HepG2 (cell line): ENCODE measurements at regions not wholly inside any gene's neighbourhood (a gene's known extent, or its start where the extent isn't known, plus 50 kb on each side); places are given as distances from the start of the nearest gene placed in this dataset.

Source experiments
- ATAC-seq: fragments of 200-7000 bp; cut with Tn5 transposase; 3 replicates; pipeline ENCODE4 v1.9.1; 2020; ENCODE audit warnings: mild to moderate bottlenecking, moderate library complexity
- BruUV-seq: library from RNA; stranded (reverse); fragments of 400-500 nt; replicated peaks from 2 replicates; lab custom pipeline; 2021; lab: Mats Ljungman, UMichigan
- CTCF ChIA-PET: fragments of 300-600 bp; formaldehyde crosslinking; extraction: SDS; loops from one replicate; lab custom pipeline; 2021; ENCODE audit warnings: low total read pairs, inconsistent platforms, low intra/inter-chr PET ratio; lab: Yijun Ruan, JAX
- POLR2A ChIA-PET: fragments of 350-600 bp; sonication (Branson Sonifier 250); formaldehyde crosslinking; loops from one replicate; lab custom pipeline; 2020; ENCODE audit warnings: antibody characterized with exemption, inconsistent platforms; lab: Yijun Ruan, JAX
- DNase-seq: peaks from one replicate; pipeline ENCODE4 v3.0.0-alpha.2; 2015; ENCODE audit warnings: low spot score
- FAIRE-seq: peaks from 3 replicates; lab custom pipeline; 2011; peaks lifted over from hg19 to GRCh38; lab: Jason Lieb, UNC
- H2AFZ ChIP-seq: one replicate; pipeline ENCODE4 v1.6.1; 2011; ENCODE audit warnings: low read length, inconsistent platforms
- H3K27ac ChIP-seq: fragments of 300-600 bp; 3 replicates; pipeline ENCODE4 v1.8.0; 2011; ENCODE audit warnings: mixed run types, mild to moderate bottlenecking, mixed read lengths, low read length, inconsistent platforms; ENCODE audit not compliant: insufficient read depth; ENCODE audit errors: extremely low read length
- H3K27me3 ChIP-seq, 2 experiments: fragments of 200-600 bp in 1 of 2; 2 replicates in 1 of 2; 3 replicates in 1 of 2; pipeline versions ENCODE4 v1.6.0 to v1.8.0; 2011; ENCODE audit warnings: low read length in 2 of 2, mild to moderate bottlenecking in 2 of 2, moderate library complexity in 2 of 2, inconsistent platforms in 1 of 2; ENCODE audit not compliant: insufficient read depth in 2 of 2, control insufficient read depth in 1 of 2
- H3K36me3 ChIP-seq, 2 experiments: fragments of 200-600 bp in 1 of 2; replicated peaks in 1 of 2; 2 replicates in 1 of 2; 3 replicates in 1 of 2; pipeline versions ENCODE4 v1.5.1 to v1.8.0; 2011; ENCODE audit warnings: low read length in 2 of 2, inconsistent platforms in 1 of 2; ENCODE audit not compliant: insufficient read depth in 2 of 2, control insufficient read depth in 1 of 2
- H3K4me1 ChIP-seq: 2 replicates; pipeline ENCODE4 v1.5.1; 2012; ENCODE audit warnings: low read length, inconsistent platforms; ENCODE audit not compliant: insufficient read depth
- H3K4me2 ChIP-seq: 2 replicates; pipeline ENCODE4 v1.6.0; 2011; ENCODE audit warnings: low read depth, low read length, inconsistent platforms
- H3K4me3 ChIP-seq, 3 experiments: fragments of 200-600 bp in 1 of 3; sonication (generic), shearing (Covaris generic) in 1 of 3; replicated peaks in 1 of 3; 2 replicates each; pipeline ENCODE4 v1.5.1; 2011 to 2016; ENCODE audit warnings: low read length in 3 of 3, inconsistent platforms in 2 of 3, low read depth in 2 of 3, mild to moderate bottlenecking in 2 of 3, control low read depth in 1 of 3, mixed read lengths in 1 of 3; ENCODE audit not compliant: insufficient read depth in 1 of 3
- H3K79me2 ChIP-seq: one replicate; pipeline ENCODE4 v1.6.1; 2011; ENCODE audit warnings: low read length, inconsistent platforms; ENCODE audit not compliant: insufficient read depth
- H3K9ac ChIP-seq: 2 replicates; pipeline ENCODE4 v1.6.0; 2011; ENCODE audit warnings: mild to moderate bottlenecking, low read depth, low read length, inconsistent platforms; ENCODE audit not compliant: insufficient read depth
- H3K9me3 ChIP-seq: 2 replicates; pipeline ENCODE4 v1.5.1; 2012; ENCODE audit warnings: mild to moderate bottlenecking, low read length
- H4K20me1 ChIP-seq: 2 replicates; pipeline ENCODE4 v1.6.0; 2011; ENCODE audit warnings: inconsistent platforms, mild to moderate bottlenecking, low read length, moderate library complexity; ENCODE audit not compliant: insufficient read depth
- CBX1 ChIP-seq: IDR thresholded peaks from one replicate; pipeline ENCODE4 v1.6.1; 2016; ENCODE audit warnings: antibody characterized with exemption, low read depth
- FOXJ3 ChIP-seq: sonication (generic); formaldehyde crosslinking; IDR thresholded peaks from 2 replicates; pipeline ENCODE4 v1.4.0; 2020; ENCODE audit warnings: missing genetic modification reagents, mild to moderate bottlenecking, borderline replicate concordance
- KAT2B ChIP-seq: fragments of 150-350 bp; IDR thresholded peaks from 2 replicates; pipeline ENCODE4 v1.6.1; 2014; ENCODE audit warnings: low read depth, low read length, borderline replicate concordance
- KMT2A ChIP-seq: sonication (generic); formaldehyde crosslinking; IDR thresholded peaks from 2 replicates; pipeline ENCODE4 v1.4.0; 2020; ENCODE audit warnings: missing genetic modification reagents
- POGZ ChIP-seq: sonication (generic); formaldehyde crosslinking; IDR thresholded peaks from 2 replicates; pipeline ENCODE4 v1.4.0; 2020; ENCODE audit warnings: mild to moderate bottlenecking, missing genetic modification reagents
- SNAPC4 ChIP-seq: sonication (generic); formaldehyde crosslinking; IDR thresholded peaks from 2 replicates; pipeline ENCODE4 v1.4.0; 2020; ENCODE audit warnings: mild to moderate bottlenecking, missing genetic modification reagents
- TEAD2 ChIP-seq: sonication (generic); formaldehyde crosslinking; IDR thresholded peaks from 2 replicates; pipeline ENCODE4 v1.9.0; 2021; ENCODE audit warnings: missing genetic modification reagents
- U2AF2 ChIP-seq: fragments of 200-400 bp; formaldehyde crosslinking; IDR thresholded peaks from 2 replicates; pipeline ENCODE4 v1.6.1; 2017; ENCODE audit warnings: low read depth, mild to moderate bottlenecking, low read length
- ZBTB20 ChIP-seq: sonication (generic); formaldehyde crosslinking; IDR thresholded peaks from 2 replicates; pipeline ENCODE4 v1.8.1; 2023; ENCODE audit warnings: missing genetic modification reagents, low read depth, mild to moderate bottlenecking, borderline replicate concordance
- ZNF569 ChIP-seq: sonication (generic); formaldehyde crosslinking; IDR thresholded peaks from 2 replicates; pipeline ENCODE4 v1.5.0; 2020; ENCODE audit warnings: mild to moderate bottlenecking, missing genetic modification reagents, moderate library complexity, borderline replicate concordance
- WGBS: methylation state at CpG from one replicate; pipeline ENCODE4 v1.1.6; 2017; ENCODE audit warnings: low lambda C conversion rate; 5-methylcytosine and 5-hydroxymethylcytosine counted together
- in situ Hi-C: cut with HindIII; loops from 2 replicates; pipeline ENCODE4 v1.10.0; 2017; ENCODE audit warnings: low pct_unique_long_range_greater_than_20kb; ENCODE audit not compliant: extremely low pct_ligation_motif_present
- intact Hi-C: fragments of 100-400 bp; cut with micrococcal nuclease; formaldehyde crosslinking; loops from one replicate; pipeline ENCODE4 v1.10.0; 2022; ENCODE audit not compliant: unreplicated experiment
- TF ChIP-seq, protein P1 (sequence below): sonication (generic); formaldehyde crosslinking; IDR thresholded peaks from 2 replicates; pipeline ENCODE4 v1.5.1; 2020; ENCODE audit warnings: missing genetic modification reagents, mild to moderate bottlenecking, borderline replicate concordance

- Histone ChIP-seq H3K4me1 (no peaks in the 10 kb centered on the region), H3K79me2 (no peaks in the 10 kb centered on the region), H3K27me3 (no peaks in the 10 kb centered on the region), H3K9me3 (no peaks in the 10 kb centered on the region), H4K20me1 (no peaks in the 10 kb centered on the region), H3K4me3 (no peak overlapping the region), H3K9ac (no peak overlapping the region), H2AFZ (no peak overlapping the region), H3K36me3 (no peaks in the 10 kb centered on the region), H3K4me2 (no peak overlapping the region), H3K27ac (no peak overlapping the region)
- in situ Hi-C loops = no loop called here
- ChIA-PET POLR2A (no interaction called here), CTCF (no interaction called here)
- TF ChIP-seq TEAD2 (CRISPR knock-in tag) = no peak
- TF ChIP-seq CBX1 = no peak
- no peak for TF ChIP-seq KAT2B
- TF ChIP-seq SNAPC4 = no peak
- no peak for TF ChIP-seq POGZ (CRISPR knock-in tag)
- TF ChIP-seq ZBTB20 (CRISPR knock-in tag) = no peak
- TF ChIP-seq, protein P1, sequence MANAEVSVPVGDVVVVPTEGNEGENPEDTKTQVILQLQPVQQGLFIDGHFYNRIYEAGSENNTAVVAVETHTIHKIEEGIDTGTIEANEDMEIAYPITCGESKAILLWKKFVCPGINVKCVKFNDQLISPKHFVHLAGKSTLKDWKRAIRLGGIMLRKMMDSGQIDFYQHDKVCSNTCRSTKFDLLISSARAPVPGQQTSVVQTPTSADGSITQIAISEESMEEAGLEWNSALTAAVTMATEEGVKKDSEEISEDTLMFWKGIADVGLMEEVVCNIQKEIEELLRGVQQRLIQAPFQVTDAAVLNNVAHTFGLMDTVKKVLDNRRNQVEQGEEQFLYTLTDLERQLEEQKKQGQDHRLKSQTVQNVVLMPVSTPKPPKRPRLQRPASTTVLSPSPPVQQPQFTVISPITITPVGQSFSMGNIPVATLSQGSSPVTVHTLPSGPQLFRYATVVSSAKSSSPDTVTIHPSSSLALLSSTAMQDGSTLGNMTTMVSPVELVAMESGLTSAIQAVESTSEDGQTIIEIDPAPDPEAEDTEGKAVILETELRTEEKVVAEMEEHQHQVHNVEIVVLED (CRISPR knock-in tag) = no peak
- TF ChIP-seq U2AF2 = no peak
- no peak for TF ChIP-seq FOXJ3
- TF ChIP-seq KMT2A (CRISPR knock-in tag) = no peak
- TF ChIP-seq ZNF569 = no peak
- WGBS = 0% methylated on average over 1 of the region's 1 CpG
- intact Hi-C loops = no loop called here
- DNase-seq (no peak), FAIRE-seq (no peak), ATAC-seq (no peak)
- BruUV-seq = no TSS peak
Measured at GRCh38 chr4:136320465-136320813, 1211.9 kb downstream of the PCDH18 start.
